ENCODE measurements at regions not wholly inside any gene's neighbourhood (a gene's known extent, or its start where the extent isn't known, plus 50 kb on each side); places are given as distances from the start of the nearest gene placed in this dataset.
"Not testable (repeated sequence)": the region's sequence is repeated elsewhere in the genome, so short reads cannot be mapped to it uniquely, and the experiment has no call there.

GRCh38 chr10:65090991-65091390 lies 1569.8 kb downstream of the REEP3 start:
- Mint-ChIP-seq H3K27ac (ENCODE audit: unreplicated experiment) (no peak overlapping the region), H3K9me3 (ENCODE audit: unreplicated experiment) (peaks cover 17% of the 10 kb centered on the region), H3K4me1 (ENCODE audit: low read depth, unreplicated experiment) (no peaks in the 10 kb centered on the region), H3K27me3 (ENCODE audit: insufficient read depth, unreplicated experiment) (no peaks in the 10 kb centered on the region), H3K4me3 (ENCODE audit: unreplicated experiment) (no peak overlapping the region), H3K36me3 (ENCODE audit: insufficient read depth, unreplicated experiment) (no peaks in the 10 kb centered on the region)
- POLR2A ChIA-PET, result no interaction called here
- DNase-seq, result no peak
- Histone ChIP-seq H3K4me3 (ENCODE audit: low read depth, low read length) (no peak overlapping the region), H3K9me3 (no peaks in the 10 kb centered on the region), H3K27me3 (replicated peaks; ENCODE audit: control insufficient read depth, insufficient read depth, low read length) (no peaks in the 10 kb centered on the region), H3K36me3 (ENCODE audit: control insufficient read depth, insufficient read depth, low read length) (no peaks in the 10 kb centered on the region), H3K4me1 (no peaks in the 10 kb centered on the region)
- CTCF ChIA-PET, result no interaction called here
- no TSS peak for BruUV-seq (replicated peaks)
- TF ChIP-seq CTCF (IDR thresholded peaks at IDR 0.05; ENCODE audit: insufficient read depth in 1 of 2, low read depth in 1 of 2, low read length in 1 of 2, severe bottlenecking in 1 of 2, unreplicated experiment in 1 of 2), result no peak
- intact Hi-C loops (cut with micrococcal nuclease; ENCODE audit: unreplicated experiment), result no loop called here

- Histone ChIP-seq H3K9me3 (no peaks in the 10 kb centered on the region; the same call in 1 of the 2 replicates), H3K4me1 (no peaks in the 10 kb centered on the region), H3K27me3 (replicated peaks; ENCODE audit: control insufficient read depth, insufficient read depth, low read length) (no peaks in the 10 kb centered on the region), H3K4me3 (ENCODE audit: low read depth, low read length) (no peak overlapping the region), H3K36me3 (ENCODE audit: control insufficient read depth, insufficient read depth, low read length) (no peaks in the 10 kb centered on the region)
- ChIA-PET CTCF (no interaction called here), POLR2A (no interaction called here)
- H3K27me3 Mint-ChIP-seq (ENCODE audit: insufficient read depth, unreplicated experiment), result no peaks in the 10 kb centered on the region
- intact Hi-C loops (cut with micrococcal nuclease; ENCODE audit: unreplicated experiment), result no loop called here
- H3K9me3 Mint-ChIP-seq (ENCODE audit: unreplicated experiment), result peaks cover 32% of the 10 kb centered on the region
- H3K4me1 Mint-ChIP-seq (ENCODE audit: low read depth, unreplicated experiment), result no peaks in the 10 kb centered on the region
- no peak for DNase-seq
- no peak overlapping the region for H3K4me3 Mint-ChIP-seq (ENCODE audit: unreplicated experiment)
- BruUV-seq (replicated peaks), result no TSS peak
- H3K36me3 Mint-ChIP-seq (ENCODE audit: insufficient read depth, unreplicated experiment), result no peaks in the 10 kb centered on the region
- TF ChIP-seq CTCF (IDR thresholded peaks at IDR 0.05; ENCODE audit: insufficient read depth in 1 of 2, low read depth in 1 of 2, low read length in 1 of 2, severe bottlenecking in 1 of 2, unreplicated experiment in 1 of 2), result no peak
- no peak overlapping the region for H3K27ac Mint-ChIP-seq (ENCODE audit: unreplicated experiment)
Observed at GRCh38 chr10:65100146-65100545, 1578.9 kb downstream of the REEP3 start.

DNA sequence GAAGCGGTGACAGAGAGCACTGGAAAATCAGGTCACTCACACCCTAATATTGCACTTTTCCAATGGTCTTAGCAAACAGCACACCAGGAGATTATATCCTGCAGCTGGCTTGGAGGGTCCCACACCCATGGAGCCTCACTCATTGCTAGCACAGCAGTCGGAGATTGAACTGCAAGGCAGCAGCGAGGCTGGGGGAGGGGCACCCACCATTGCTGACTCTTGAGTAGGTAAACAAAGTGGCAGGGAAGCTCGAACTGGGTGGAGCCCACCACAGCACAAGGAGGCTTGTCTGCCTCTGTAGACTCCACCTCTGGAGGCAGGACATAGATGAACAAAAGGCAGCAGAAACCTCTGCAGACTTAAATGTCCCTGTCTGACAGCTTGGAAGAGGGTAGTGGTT lies 1579.7 kb downstream of the REEP3 start:
- H3K4me3 ChIP-seq (ENCODE audit: low read depth, low read length); H3K27me3 ChIP-seq (replicated peaks; ENCODE audit: control insufficient read depth, insufficient read depth, low read length); H3K27me3 Mint-ChIP-seq (ENCODE audit: insufficient read depth, unreplicated experiment); H3K36me3 Mint-ChIP-seq (ENCODE audit: insufficient read depth, unreplicated experiment); CTCF ChIA-PET; H3K4me1 Mint-ChIP-seq (ENCODE audit: low read depth, unreplicated experiment); H3K36me3 ChIP-seq (ENCODE audit: control insufficient read depth, insufficient read depth, low read length); H3K4me1 ChIP-seq; POLR2A ChIA-PET; intact Hi-C loops (cut with micrococcal nuclease; ENCODE audit: unreplicated experiment); BruUV-seq (replicated peaks); H3K27ac Mint-ChIP-seq (ENCODE audit: unreplicated experiment); H3K9me3 ChIP-seq; DNase-seq; H3K4me3 Mint-ChIP-seq (ENCODE audit: unreplicated experiment): not testable (repeated sequence)
- peaks cover 37% of the 10 kb centered on the region for H3K9me3 Mint-ChIP-seq (ENCODE audit: unreplicated experiment)

DNA sequence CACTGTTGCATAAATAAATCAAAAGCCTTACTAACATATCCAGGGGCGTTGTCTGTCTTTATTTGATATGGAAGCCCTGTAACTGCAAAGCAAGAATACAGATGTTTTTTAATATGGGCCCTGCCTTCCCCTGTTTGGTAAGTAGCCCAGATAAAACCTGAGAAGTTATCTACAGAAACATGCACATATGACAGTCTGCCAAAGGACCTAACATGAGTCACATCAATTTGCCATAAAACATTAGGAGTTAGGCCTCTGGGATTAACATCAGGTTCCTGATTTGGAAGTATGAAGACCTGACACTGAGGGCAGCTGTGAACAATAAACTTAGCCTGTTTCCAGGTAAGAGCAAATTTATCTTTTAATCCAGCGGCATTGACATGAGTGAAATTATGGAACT lies 1588.8 kb downstream of the REEP3 start:
- peaks cover 17% of the 10 kb centered on the region for H3K4me1 ChIP-seq
- ChIA-PET POLR2A (no interaction called here), CTCF (no interaction called here)
- no peaks in the 10 kb centered on the region for H3K4me1 Mint-ChIP-seq (ENCODE audit: low read depth, unreplicated experiment)
- DNase-seq, result no peak
- TF ChIP-seq CTCF (IDR thresholded peaks at IDR 0.05; ENCODE audit: insufficient read depth in 1 of 2, low read depth in 1 of 2, low read length in 1 of 2, severe bottlenecking in 1 of 2, unreplicated experiment in 1 of 2), result no peak
- H3K27ac Mint-ChIP-seq (ENCODE audit: unreplicated experiment), result no peak overlapping the region
- H3K9me3 Mint-ChIP-seq (ENCODE audit: unreplicated experiment), result peaks cover 39% of the 10 kb centered on the region
- no peaks in the 10 kb centered on the region for H3K27me3 Mint-ChIP-seq (ENCODE audit: insufficient read depth, unreplicated experiment)
- no peak overlapping the region for H3K4me3 Mint-ChIP-seq (ENCODE audit: unreplicated experiment)
- H3K4me3 ChIP-seq (ENCODE audit: low read depth, low read length), result no peak overlapping the region
- no peaks in the 10 kb centered on the region for H3K36me3 ChIP-seq (ENCODE audit: control insufficient read depth, insufficient read depth, low read length)
- BruUV-seq (replicated peaks), result no TSS peak
- intact Hi-C loops (cut with micrococcal nuclease; ENCODE audit: unreplicated experiment), result no loop called here
- no peaks in the 10 kb centered on the region for H3K27me3 ChIP-seq (replicated peaks; ENCODE audit: control insufficient read depth, insufficient read depth, low read length)
- H3K9me3 ChIP-seq, result peaks cover 13% of the 10 kb centered on the region; the same call in 1 of the 2 replicates
- no peaks in the 10 kb centered on the region for H3K36me3 Mint-ChIP-seq (ENCODE audit: insufficient read depth, unreplicated experiment)

GRCh38 chr10:65111059-65111458 lies 1589.9 kb downstream of the REEP3 start:
- H3K4me3 ChIP-seq (ENCODE audit: low read depth, low read length); H3K4me1 Mint-ChIP-seq (ENCODE audit: low read depth, unreplicated experiment); intact Hi-C loops (cut with micrococcal nuclease; ENCODE audit: unreplicated experiment); CTCF ChIA-PET; H3K36me3 Mint-ChIP-seq (ENCODE audit: insufficient read depth, unreplicated experiment); BruUV-seq (replicated peaks); POLR2A ChIA-PET; H3K9me3 ChIP-seq; H3K27me3 ChIP-seq (replicated peaks; ENCODE audit: control insufficient read depth, insufficient read depth, low read length); H3K27ac Mint-ChIP-seq (ENCODE audit: unreplicated experiment); H3K36me3 ChIP-seq (ENCODE audit: control insufficient read depth, insufficient read depth, low read length); H3K27me3 Mint-ChIP-seq (ENCODE audit: insufficient read depth, unreplicated experiment): not testable (repeated sequence)
- peaks cover 17% of the 10 kb centered on the region for H3K4me1 ChIP-seq
- peaks cover 33% of the 10 kb centered on the region for H3K9me3 Mint-ChIP-seq (ENCODE audit: unreplicated experiment)
- peak overlapping the region; percentile 37 for H3K4me3 Mint-ChIP-seq (ENCODE audit: unreplicated experiment)
- DNase-seq, result peak; percentile 53 to 59

Measured in Caco-2 (cell line).